ENCODE measurements at regions not wholly inside any gene's neighbourhood (a gene's known extent, or its start where the extent isn't known, plus 50 kb on each side); places are given as distances from the start of the nearest gene placed in this dataset.

DNA sequence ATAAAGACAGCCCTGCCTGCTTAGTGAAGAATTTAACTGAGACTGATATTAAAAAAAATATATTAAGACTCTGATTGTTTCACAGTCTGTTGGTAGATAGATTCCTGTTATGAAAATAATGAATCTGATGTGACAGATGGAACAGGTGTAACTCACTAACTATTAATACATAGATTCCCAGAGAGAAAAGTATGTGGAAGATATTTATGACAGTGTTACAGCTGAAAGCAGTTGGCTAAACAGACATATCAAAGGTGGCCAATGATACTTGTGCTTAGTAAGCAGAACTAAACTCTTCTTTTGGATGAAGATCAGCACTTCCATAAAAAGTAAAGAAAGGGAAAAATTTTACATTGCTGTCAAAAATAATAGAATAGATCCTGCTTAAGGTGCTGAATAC is 598.2 kb upstream of the CA10 start (continued):
- TF ChIP-seq, protein P1, sequence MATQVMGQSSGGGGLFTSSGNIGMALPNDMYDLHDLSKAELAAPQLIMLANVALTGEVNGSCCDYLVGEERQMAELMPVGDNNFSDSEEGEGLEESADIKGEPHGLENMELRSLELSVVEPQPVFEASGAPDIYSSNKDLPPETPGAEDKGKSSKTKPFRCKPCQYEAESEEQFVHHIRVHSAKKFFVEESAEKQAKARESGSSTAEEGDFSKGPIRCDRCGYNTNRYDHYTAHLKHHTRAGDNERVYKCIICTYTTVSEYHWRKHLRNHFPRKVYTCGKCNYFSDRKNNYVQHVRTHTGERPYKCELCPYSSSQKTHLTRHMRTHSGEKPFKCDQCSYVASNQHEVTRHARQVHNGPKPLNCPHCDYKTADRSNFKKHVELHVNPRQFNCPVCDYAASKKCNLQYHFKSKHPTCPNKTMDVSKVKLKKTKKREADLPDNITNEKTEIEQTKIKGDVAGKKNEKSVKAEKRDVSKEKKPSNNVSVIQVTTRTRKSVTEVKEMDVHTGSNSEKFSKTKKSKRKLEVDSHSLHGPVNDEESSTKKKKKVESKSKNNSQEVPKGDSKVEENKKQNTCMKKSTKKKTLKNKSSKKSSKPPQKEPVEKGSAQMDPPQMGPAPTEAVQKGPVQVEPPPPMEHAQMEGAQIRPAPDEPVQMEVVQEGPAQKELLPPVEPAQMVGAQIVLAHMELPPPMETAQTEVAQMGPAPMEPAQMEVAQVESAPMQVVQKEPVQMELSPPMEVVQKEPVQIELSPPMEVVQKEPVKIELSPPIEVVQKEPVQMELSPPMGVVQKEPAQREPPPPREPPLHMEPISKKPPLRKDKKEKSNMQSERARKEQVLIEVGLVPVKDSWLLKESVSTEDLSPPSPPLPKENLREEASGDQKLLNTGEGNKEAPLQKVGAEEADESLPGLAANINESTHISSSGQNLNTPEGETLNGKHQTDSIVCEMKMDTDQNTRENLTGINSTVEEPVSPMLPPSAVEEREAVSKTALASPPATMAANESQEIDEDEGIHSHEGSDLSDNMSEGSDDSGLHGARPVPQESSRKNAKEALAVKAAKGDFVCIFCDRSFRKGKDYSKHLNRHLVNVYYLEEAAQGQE (IDR thresholded peaks at IDR 0.05; ENCODE audit: low read depth): no peak
- TF ChIP-seq SIN3A (IDR thresholded peaks at IDR 0.05; ENCODE audit: low read depth) (no peak), CBX3 (IDR thresholded peaks at IDR 0.05; ENCODE audit: low read depth) (no peak)

DNA sequence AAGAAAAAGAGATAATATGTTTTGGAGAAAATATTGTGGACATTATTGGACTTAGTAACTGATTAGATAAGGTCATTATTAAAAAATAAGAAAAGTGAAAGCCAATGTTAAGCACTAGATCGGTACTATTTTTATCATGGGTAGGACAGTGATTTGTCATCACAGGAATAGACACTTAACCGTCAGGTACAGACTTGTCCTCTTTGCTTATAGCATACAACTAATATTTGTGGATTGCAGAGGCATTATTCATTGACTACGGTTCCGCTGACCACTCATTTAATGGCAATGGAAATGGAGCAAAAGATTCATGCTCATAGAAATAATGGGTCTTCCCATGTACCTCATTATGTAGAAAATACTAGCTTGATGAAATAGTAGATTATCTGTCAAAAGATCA is 596.3 kb upstream of the CA10 start:
- TF ChIP-seq EGR1 (IDR thresholded peaks at IDR 0.05; ENCODE audit: low read depth): no peak
- TF ChIP-seq CTCF (IDR thresholded peaks at IDR 0.05 in 2 of 3, conservative IDR thresholded peaks at IDR 0.05 in 1 of 3; ENCODE audit: borderline replicate concordance in 1 of 3, insufficient read depth in 1 of 3, low read depth in 2 of 3, low read length in 2 of 3): no peak
- TF ChIP-seq, protein P1 (IDR thresholded peaks at IDR 0.05; ENCODE audit: low read depth): no peak
- no peak for TF ChIP-seq ELF1 (IDR thresholded peaks at IDR 0.05; ENCODE audit: borderline replicate concordance, low read depth)
- TF ChIP-seq POLR2AphosphoS5 (IDR thresholded peaks at IDR 0.05; ENCODE audit: low read depth, low read length): no peak
- no peak for TF ChIP-seq YY1 (IDR thresholded peaks at IDR 0.05; ENCODE audit: extremely low read depth, insufficient replicate concordance, low read depth, low read length)
- no peak for TF ChIP-seq POLR2A (IDR thresholded peaks at IDR 0.05; ENCODE audit: borderline replicate concordance, extremely low read depth, insufficient read depth, insufficient read length)
- TF ChIP-seq MAX (IDR thresholded peaks at IDR 0.05): no peak
- TF ChIP-seq JUND (IDR thresholded peaks at IDR 0.05): no peak
- no peak for TF ChIP-seq TCF7L2 (IDR thresholded peaks at IDR 0.05; ENCODE audit: borderline replicate concordance, extremely low read depth, insufficient read depth, insufficient read length)
- TF ChIP-seq, protein P2, sequence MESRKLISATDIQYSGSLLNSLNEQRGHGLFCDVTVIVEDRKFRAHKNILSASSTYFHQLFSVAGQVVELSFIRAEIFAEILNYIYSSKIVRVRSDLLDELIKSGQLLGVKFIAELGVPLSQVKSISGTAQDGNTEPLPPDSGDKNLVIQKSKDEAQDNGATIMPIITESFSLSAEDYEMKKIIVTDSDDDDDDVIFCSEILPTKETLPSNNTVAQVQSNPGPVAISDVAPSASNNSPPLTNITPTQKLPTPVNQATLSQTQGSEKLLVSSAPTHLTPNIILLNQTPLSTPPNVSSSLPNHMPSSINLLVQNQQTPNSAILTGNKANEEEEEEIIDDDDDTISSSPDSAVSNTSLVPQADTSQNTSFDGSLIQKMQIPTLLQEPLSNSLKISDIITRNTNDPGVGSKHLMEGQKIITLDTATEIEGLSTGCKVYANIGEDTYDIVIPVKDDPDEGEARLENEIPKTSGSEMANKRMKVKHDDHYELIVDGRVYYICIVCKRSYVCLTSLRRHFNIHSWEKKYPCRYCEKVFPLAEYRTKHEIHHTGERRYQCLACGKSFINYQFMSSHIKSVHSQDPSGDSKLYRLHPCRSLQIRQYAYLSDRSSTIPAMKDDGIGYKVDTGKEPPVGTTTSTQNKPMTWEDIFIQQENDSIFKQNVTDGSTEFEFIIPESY (IDR thresholded peaks at IDR 0.05; ENCODE audit: extremely low read depth, insufficient replicate concordance, low read length): no peak
- TF ChIP-seq CBX3 (IDR thresholded peaks at IDR 0.05; ENCODE audit: low read depth): no peak
- H3K4me1 ChIP-seq (ENCODE audit: control insufficient read depth in 1 of 2, insufficient read depth in 2 of 2, low read length in 2 of 2): no peaks in the 10 kb centered on the region
- intact Hi-C loops (cut with micrococcal nuclease): no loop called here
- no peak for ATAC-seq
- no peak overlapping the region for H2AFZ ChIP-seq (ENCODE audit: low read depth, low read length, poor library complexity, severe bottlenecking)
- H3K27me3 ChIP-seq (ENCODE audit: insufficient read depth, low read length): no peaks in the 10 kb centered on the region
- DNase-seq (ENCODE audit: low read depth, low spot score): no peak
- ChIA-PET POLR2A (no interaction called here), CTCF (no interaction called here), RAD21 (ENCODE audit: low non-redundant PET in 1 of 2, low total read pairs in 2 of 2, uncharacterized antibody in 2 of 2, unreplicated experiment in 2 of 2) (no interaction called here)
- BruUV-seq (replicated peaks): no TSS peak
- H4K20me1 ChIP-seq (ENCODE audit: insufficient read depth): no peaks in the 10 kb centered on the region
- no peaks in the 10 kb centered on the region for H3K9me2 ChIP-seq (ENCODE audit: insufficient read depth)
- H3K36me3 ChIP-seq (ENCODE audit: control insufficient read depth in 1 of 2, insufficient read depth in 2 of 2, low read length in 2 of 2): no peaks in the 10 kb centered on the region
- peaks cover 41 to 54% of the 10 kb centered on the region in 2 experiments; a peak in 3 of 4 replicates for H3K9me3 ChIP-seq (ENCODE audit: control insufficient read depth in 1 of 2, insufficient read depth in 1 of 2, low read depth in 1 of 2, low read length in 2 of 2)
- H3K27ac ChIP-seq (ENCODE audit: low read depth, low read length): no peak overlapping the region
- H3K4me3 ChIP-seq (replicated peaks in 1 of 2; ENCODE audit: low read depth in 1 of 2, low read length in 2 of 2): no peak overlapping the region
- H3K4me2 ChIP-seq (ENCODE audit: low read length): no peak overlapping the region
- no peaks in the 10 kb centered on the region for H3K79me2 ChIP-seq (ENCODE audit: insufficient read depth, low read length)
- no peak overlapping the region for H3K9ac ChIP-seq (ENCODE audit: low read length)

Measured in HCT116 (cell line).